ENCODE measurements at regions not wholly inside any gene's neighbourhood (a gene's known extent, or its start where the extent isn't known, plus 50 kb on each side); places are given as distances from the start of the nearest gene placed in this dataset.

GRCh38 chr10:14403881-14404623 lies 73.3 kb upstream of the FRMD4A start:
- no peaks in the 10 kb centered on the region for H3K36me3 ChIP-seq
- H3K4me3 ChIP-seq (ENCODE audit: low read depth in 1 of 2, low read length in 1 of 2): no peak overlapping the region
- peaks cover 9% of the 10 kb centered on the region for H3K27me3 ChIP-seq
- H3K9me3 ChIP-seq: no peaks in the 10 kb centered on the region
- no peaks in the 10 kb centered on the region for H3K4me1 ChIP-seq (ENCODE audit: control insufficient read depth in 1 of 2, insufficient read depth in 1 of 2, low read depth in 1 of 2, low read length in 1 of 2)
- no peak overlapping the region for H3K27ac ChIP-seq
- TF ChIP-seq, protein P1, sequence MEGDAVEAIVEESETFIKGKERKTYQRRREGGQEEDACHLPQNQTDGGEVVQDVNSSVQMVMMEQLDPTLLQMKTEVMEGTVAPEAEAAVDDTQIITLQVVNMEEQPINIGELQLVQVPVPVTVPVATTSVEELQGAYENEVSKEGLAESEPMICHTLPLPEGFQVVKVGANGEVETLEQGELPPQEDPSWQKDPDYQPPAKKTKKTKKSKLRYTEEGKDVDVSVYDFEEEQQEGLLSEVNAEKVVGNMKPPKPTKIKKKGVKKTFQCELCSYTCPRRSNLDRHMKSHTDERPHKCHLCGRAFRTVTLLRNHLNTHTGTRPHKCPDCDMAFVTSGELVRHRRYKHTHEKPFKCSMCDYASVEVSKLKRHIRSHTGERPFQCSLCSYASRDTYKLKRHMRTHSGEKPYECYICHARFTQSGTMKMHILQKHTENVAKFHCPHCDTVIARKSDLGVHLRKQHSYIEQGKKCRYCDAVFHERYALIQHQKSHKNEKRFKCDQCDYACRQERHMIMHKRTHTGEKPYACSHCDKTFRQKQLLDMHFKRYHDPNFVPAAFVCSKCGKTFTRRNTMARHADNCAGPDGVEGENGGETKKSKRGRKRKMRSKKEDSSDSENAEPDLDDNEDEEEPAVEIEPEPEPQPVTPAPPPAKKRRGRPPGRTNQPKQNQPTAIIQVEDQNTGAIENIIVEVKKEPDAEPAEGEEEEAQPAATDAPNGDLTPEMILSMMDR (IDR thresholded peaks at IDR 0.05): no peak

DNA sequence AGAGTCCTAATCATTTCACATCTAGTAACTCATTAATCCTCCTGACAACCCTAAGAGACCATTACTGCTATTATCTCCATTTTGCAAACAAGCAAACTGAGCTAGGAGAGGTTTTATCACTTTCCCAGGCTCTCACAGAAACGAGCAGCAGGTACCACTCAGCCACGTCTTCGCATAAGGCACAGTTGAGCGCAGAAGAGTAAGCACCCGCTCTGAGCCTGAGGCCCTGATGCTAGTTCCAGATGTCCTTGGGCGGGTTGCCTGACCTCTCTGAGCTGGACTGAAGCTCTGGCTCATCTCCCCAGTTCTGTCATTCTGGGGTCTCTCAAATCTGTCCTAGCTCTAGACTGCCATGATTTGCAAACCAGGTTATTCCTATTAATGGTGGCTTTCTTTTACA lies 72.6 kb upstream of the FRMD4A start:
- Histone ChIP-seq H3K36me3 (no peaks in the 10 kb centered on the region), H3K9me3 (no peaks in the 10 kb centered on the region), H3K4me1 (ENCODE audit: control insufficient read depth in 1 of 2, insufficient read depth in 1 of 2, low read depth in 1 of 2, low read length in 1 of 2) (no peaks in the 10 kb centered on the region), H3K27me3 (peaks cover 9% of the 10 kb centered on the region), H3K27ac (no peak overlapping the region), H3K4me3 (ENCODE audit: low read depth in 1 of 2, low read length in 1 of 2) (no peak overlapping the region)
- TF ChIP-seq, protein P1 (IDR thresholded peaks at IDR 0.05): no peak

- H3K9me3 ChIP-seq: no peaks in the 10 kb centered on the region
- TF ChIP-seq, protein P1 (IDR thresholded peaks at IDR 0.05): no peak
Measured at GRCh38 chr10:14399641-14400040, 68.9 kb upstream of the FRMD4A start.

GRCh38 chr10:14397066-14397465 lies 66.3 kb upstream of the FRMD4A start:
- Histone ChIP-seq H3K27ac (no peak overlapping the region), H3K4me1 (ENCODE audit: control insufficient read depth in 1 of 2, insufficient read depth in 1 of 2, low read depth in 1 of 2, low read length in 1 of 2) (no peaks in the 10 kb centered on the region), H3K27me3 (peaks cover 9% of the 10 kb centered on the region), H3K9me3 (no peaks in the 10 kb centered on the region), H3K36me3 (no peaks in the 10 kb centered on the region), H3K4me3 (ENCODE audit: low read depth in 1 of 2, low read length in 1 of 2) (no peak overlapping the region)
- TF ChIP-seq, protein P1 (IDR thresholded peaks at IDR 0.05): no peak

More at GRCh38 chr10:14399641-14400040, 68.9 kb upstream of the FRMD4A start:
- H3K4me1 ChIP-seq (ENCODE audit: control insufficient read depth in 1 of 2, insufficient read depth in 1 of 2, low read depth in 1 of 2, low read length in 1 of 2): no peaks in the 10 kb centered on the region
- H3K36me3 ChIP-seq: no peaks in the 10 kb centered on the region
- H3K27me3 ChIP-seq: peaks cover 9% of the 10 kb centered on the region
- H3K27ac ChIP-seq: no peak overlapping the region
- H3K4me3 ChIP-seq (ENCODE audit: low read depth in 1 of 2, low read length in 1 of 2): no peak overlapping the region

GRCh38 chr10:14396411-14397048 lies 65.8 kb upstream of the FRMD4A start:
- Histone ChIP-seq H3K27ac (no peak overlapping the region), H3K27me3 (peaks cover 9% of the 10 kb centered on the region)

More at GRCh38 chr10:14396411-14397048, 65.8 kb upstream of the FRMD4A start:
- H3K9me3 ChIP-seq: no peaks in the 10 kb centered on the region
- H3K4me1 ChIP-seq (ENCODE audit: control insufficient read depth in 1 of 2, insufficient read depth in 1 of 2, low read depth in 1 of 2, low read length in 1 of 2): no peaks in the 10 kb centered on the region
- TF ChIP-seq, protein P1 (IDR thresholded peaks at IDR 0.05): no peak
- H3K4me3 ChIP-seq (ENCODE audit: low read depth in 1 of 2, low read length in 1 of 2): no peak overlapping the region
- no peaks in the 10 kb centered on the region for H3K36me3 ChIP-seq

Data from neutrophil (primary cell).